Neural progenitor cell (in vitro differentiated cells): ENCODE measurements at regions not wholly inside any gene's neighbourhood (a gene's known extent, or its start where the extent isn't known, plus 50 kb on each side); places are given as distances from the start of the nearest gene placed in this dataset.

Experiments used
- EZH2 ChIP-seq: fragments of 200-600 bp; sonication (generic); IDR thresholded peaks from 2 replicates; pipeline ENCODE4 v1.6.1; 2017; ENCODE audit warnings: antibody characterized with exemption, mild to moderate bottlenecking, moderate library complexity
- EZH2phosphoT487 ChIP-seq: fragments of 200-600 bp; sonication (generic); IDR thresholded peaks from 2 replicates; pipeline ENCODE4 v1.6.1; 2017; ENCODE audit warnings: antibody characterized with exemption
- TF ChIP-seq, protein P1 (sequence below): fragments of 200-600 bp; sonication (generic); IDR thresholded peaks from 2 replicates; pipeline ENCODE4 v1.5.1; 2017; ENCODE audit warnings: antibody characterized with exemption, mild to moderate bottlenecking

DNA sequence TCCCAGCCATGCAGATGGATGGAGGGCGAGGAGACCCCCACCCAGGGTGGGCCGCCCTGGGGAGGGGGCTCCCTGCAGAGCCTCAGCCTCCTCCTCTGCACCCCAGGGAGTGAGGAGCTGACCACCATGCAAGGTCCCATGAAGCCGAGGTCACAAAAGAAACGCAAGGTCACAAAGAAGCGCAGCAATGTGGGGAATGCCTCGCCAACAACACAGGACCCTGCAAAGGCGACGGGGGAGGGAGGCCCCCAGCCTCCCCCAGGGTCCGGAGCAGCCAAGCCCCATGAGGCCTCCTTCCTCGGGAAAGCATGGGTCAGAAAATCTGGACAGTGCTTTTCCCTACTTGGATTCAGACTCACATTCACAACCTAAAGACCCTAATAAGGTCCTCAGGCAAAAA lies 191.5 kb downstream of the BRD1 start:
- TF ChIP-seq, protein P1, sequence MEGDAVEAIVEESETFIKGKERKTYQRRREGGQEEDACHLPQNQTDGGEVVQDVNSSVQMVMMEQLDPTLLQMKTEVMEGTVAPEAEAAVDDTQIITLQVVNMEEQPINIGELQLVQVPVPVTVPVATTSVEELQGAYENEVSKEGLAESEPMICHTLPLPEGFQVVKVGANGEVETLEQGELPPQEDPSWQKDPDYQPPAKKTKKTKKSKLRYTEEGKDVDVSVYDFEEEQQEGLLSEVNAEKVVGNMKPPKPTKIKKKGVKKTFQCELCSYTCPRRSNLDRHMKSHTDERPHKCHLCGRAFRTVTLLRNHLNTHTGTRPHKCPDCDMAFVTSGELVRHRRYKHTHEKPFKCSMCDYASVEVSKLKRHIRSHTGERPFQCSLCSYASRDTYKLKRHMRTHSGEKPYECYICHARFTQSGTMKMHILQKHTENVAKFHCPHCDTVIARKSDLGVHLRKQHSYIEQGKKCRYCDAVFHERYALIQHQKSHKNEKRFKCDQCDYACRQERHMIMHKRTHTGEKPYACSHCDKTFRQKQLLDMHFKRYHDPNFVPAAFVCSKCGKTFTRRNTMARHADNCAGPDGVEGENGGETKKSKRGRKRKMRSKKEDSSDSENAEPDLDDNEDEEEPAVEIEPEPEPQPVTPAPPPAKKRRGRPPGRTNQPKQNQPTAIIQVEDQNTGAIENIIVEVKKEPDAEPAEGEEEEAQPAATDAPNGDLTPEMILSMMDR = no peak
- no peak for TF ChIP-seq EZH2phosphoT487
- no peak for TF ChIP-seq EZH2
